HG03280 (cell line): ENCODE measurements at regions not wholly inside any gene's neighbourhood (a gene's known extent, or its start where the extent isn't known, plus 50 kb on each side); places are given as distances from the start of the nearest gene placed in this dataset.

Experiments
- ATAC-seq: cut with Tn5 transposase; IDR thresholded peaks from one replicate; pipeline ENCODE4 v1.9.1; 2021; ENCODE audit warnings: mild to moderate bottlenecking, moderate library complexity; ENCODE audit not compliant: unreplicated experiment

DNA sequence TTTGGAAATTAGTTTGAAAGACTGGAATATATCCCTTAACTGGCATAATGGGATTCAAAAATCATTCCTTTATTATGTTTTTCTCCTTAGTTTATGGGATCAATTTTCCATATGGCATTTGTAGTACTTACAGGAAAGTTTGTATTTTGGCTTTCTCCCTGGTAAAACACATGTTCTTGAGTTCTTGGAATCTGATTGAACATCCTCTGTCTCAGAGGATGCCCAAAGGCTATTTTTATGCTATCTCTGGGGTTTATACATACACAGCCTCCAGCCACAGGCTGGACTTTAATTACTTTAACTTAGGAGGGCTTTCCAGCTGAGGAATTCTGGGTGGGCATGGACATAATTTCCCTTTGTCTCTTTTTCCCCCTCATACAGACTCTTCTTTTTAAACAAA lies 236.4 kb downstream of the HGF start:
- no peak for ATAC-seq

DNA sequence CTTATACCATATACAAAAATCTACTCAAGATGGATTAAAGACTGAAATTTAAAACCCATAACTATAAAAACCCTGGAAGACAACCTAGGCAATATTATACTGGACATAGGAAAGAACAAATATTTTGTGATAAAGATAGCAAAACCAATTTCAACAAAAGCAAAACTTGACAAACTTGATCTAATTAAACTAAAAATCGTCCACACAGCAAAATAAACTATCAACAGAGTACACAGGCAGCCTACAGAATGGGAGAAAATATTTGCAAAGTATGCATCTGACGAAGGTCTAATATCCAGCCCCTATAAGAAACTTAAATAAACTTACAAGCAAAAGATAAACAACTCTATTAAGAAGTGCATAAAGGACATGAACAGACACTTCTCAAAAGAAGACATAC lies 240.1 kb downstream of the HGF start:
- ATAC-seq, result no peak

DNA sequence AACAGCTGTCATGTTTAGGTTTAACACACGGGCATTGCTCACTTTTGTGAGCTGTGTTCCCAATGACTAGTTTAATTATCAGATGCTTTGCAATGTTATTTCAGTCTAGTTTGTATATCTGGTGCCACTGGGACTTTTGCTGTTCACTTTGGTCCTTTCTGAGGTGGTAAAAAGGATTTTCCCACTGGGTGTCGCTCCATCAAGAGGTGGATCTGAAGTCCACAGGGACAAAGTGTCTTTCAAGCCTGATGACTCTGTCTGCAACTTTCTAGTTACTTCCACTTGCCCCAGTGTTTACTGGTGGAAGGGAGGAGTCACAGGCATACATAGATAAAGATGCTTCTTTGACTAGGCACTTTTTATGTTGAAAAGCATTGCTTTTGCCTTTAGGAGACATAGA lies 242.2 kb downstream of the HGF start:
- no peak for ATAC-seq

DNA sequence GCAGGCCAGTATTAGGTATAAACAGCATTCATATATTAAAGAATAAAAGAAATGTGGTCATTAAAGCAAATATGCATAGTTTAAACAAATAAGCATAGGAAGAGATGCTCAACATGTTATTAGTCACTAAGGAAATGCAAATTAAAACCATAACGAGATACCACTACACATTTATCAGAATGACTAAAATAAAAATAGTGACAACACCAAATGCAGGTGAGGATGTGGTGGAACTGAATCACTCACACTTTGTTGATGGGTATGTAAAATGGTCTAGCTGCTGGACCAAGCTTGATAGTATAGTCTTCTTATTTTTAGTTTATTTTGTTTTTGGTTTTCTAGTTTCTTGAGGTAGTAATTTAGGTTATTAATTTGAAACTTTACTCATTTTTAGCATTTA lies 242.9 kb downstream of the HGF start:
- ATAC-seq, result no peak

DNA sequence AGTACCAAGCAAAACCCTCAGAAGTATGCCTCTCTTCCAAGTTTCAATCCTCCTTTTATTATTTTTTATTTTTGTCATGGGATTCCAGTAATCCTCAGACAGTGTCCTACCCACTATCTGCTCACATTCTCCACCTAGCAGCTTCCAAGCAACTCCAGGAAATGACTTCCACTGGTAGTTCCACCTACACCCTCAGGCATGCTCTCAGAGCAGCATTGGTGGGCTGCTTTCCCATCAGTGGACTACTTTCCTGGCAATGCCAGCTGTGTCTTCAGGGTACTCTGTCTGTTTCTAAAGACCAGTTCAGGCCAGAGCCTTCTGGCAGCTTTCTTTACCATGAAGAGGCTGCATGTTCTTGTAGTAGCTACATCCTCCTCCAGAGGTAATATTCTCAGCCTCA lies 244.0 kb downstream of the HGF start:
- ATAC-seq, result no peak

DNA sequence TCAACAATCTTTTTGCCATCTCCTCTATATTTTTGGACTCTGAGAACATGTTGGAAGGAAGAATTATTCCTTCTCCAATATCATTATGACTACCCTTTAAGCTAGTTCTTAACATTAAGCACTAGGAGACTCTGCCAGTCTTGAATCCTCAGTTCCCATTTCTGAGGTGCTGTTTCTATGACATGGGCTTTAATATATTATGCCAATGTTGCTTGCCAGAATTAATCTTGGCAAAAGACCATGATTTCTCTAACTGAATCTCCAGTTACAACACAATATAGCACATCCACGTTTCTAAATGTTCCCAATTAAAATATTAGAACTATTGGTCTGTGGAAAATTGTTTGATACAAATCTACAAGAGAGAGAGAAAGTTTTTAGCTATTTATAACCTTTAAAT lies 250.0 kb downstream of the HGF start:
- ATAC-seq, result no peak

DNA sequence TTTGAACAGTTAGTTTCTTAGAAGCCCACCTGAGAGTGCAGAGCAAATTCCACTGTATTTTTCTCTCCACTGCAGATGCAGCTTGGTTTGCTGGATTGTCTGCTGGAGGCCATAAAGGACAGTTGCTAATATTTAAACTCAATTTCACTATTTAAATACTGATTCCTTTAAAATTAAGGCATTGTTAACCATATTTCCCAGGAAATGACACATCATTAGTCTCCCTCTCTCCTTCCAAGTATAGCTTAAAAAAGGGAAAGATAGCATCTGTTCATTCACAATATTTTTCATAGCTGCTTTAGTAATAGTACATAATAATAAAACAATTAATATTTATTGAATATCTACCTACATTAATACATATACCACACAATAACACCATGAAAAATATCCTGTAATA lies 252.9 kb downstream of the HGF start:
- no peak for ATAC-seq

DNA sequence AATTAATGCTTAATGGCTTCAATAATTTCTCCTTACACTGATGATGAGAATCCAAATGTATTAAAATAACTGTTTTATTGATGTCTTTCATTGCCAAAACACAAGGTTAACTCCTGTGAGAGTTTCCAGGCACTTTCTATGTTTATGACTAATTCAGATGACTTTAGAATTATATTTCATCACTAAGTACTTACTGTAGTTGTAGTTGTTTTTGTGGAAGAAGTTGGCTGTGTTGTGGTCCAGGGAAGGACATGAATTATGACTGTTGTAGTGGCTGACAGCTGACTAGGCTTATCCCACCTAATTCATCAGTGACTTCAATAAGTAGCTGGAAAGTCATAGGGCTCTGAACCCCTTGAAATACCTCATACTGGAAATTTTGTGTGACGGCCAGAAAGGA lies 254.8 kb downstream of the HGF start:
- ATAC-seq, result no peak

DNA sequence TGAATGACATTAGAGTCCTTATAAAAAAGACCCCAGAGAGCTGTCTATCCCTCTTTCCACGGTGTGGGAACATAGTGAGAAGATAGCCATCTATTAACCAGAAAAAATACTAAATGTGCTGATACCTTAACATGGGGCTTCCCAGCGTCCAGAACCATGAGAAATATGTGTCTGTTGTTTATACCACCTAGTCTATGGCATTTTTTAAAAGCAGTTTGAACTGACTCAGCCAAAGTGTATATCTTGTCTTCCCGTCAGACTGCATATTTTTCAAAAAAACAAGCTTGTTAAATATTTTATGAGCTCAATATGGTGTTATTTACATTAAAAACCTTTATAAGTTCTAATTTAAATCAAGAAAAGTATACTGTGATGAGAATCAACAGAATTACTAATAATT lies 255.3 kb downstream of the HGF start:
- no peak for ATAC-seq

DNA sequence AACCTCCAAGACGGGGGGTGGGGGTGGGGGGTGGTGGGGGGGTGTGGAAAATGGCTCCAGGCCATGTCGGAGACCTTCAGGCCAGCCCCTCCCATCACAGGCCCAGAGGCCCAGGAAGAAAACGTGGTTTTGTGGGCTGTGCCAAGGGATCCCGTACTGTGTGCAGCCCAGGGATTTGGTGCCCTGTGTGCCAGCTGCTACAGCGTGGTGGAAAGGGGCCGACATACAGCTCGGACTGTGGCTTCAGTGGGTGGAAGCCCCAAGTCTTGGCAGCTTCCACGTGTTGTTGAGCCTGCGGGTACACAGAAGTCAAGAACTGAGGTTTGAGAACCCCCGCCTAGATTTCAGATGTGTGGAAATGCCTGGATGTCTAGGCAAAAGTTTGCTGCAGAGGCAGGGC lies 259.7 kb downstream of the HGF start:
- no peak for ATAC-seq

DNA sequence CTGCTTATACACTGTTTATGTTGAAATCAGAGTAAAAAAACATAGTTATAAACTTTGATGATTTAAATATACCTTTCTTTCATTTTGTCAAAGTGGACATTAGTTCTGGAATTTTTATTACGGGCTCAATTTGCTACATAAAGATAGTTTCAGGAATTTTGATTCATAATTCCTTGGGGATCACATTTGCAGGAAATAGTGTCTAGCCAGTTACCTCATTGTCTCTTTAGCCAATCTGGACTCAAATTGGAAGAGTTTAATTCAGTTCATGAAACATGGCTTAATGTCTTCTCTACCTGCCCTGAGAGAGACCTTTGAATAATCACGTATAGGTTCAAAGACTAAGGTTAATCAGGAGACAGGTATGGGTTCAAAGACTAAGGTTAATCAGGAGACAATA lies 262.6 kb downstream of the HGF start:
- ATAC-seq, result no peak

DNA sequence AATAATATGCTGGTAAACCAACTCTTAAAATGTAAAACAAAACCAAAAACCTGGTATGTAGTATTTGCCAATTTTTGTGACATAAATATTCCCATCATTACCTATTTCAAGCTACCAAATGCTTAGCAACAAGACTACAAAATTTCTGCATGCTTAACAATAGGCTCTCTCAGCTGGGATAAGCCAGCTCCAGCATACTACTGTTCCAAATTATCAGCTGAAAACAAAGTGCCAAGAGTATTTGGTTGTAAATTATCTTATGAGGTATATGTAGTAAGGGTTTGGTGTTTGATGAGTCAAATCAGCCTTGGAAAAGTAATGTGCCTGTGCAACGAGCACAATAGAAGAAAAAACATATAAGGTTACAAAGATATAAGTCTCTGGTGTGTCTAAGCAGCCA lies 263.2 kb downstream of the HGF start:
- ATAC-seq, result no peak

DNA sequence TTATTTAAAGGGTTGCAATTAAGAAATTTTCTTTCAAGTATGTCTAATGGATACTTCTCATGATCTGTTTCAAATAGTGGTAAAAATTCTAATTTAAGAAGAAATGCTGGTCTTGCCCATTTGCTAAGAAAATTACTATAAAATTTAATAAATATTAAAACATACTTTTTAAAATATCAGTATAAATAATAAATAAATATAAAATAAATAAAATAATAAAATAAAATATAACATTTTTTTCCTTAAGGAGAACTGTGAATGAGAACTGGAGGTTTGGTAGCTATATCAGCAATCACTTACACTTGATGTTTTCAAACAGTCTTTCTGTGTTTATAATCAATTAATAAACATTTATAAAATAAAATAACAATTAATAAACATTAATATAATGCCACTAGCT lies 266.1 kb downstream of the HGF start:
- no peak for ATAC-seq

DNA sequence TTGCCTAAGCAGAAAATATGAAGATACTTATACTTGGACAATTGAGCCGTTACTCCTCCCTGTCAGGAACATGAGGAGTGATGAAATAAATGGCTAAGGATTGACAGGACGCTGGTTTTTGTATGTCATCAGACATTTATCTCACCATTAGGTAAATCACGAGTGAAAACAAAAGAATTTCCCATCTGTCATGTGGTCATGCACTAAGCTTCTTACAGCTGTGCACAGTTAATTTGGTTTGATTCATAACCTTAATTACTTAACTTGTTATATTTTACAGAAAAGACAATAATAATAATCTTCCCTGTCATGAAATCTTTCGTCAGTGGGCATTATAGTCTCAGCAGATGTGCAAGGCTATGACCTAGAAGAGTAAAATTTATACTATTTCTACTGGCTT lies 266.5 kb downstream of the HGF start:
- ATAC-seq, result no peak

DNA sequence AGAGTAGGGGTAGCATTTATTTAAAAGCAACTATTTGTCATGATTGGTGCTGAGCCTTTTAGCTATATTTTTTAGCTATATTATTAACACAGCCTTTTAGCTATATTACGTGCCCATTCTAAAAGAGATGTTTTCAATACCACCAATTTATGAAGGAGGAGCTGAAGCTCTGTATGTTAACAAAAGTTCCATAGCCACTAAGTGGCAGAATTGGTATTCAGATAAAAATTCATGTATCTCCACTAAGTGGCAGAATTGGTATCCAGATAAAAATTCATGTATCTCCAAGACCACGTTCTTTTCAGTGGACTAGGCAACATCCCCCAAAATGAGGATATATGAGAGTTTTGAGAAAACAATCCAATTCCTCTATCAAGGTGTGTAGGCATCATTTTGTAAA lies 268.6 kb downstream of the HGF start:
- no peak for ATAC-seq

DNA sequence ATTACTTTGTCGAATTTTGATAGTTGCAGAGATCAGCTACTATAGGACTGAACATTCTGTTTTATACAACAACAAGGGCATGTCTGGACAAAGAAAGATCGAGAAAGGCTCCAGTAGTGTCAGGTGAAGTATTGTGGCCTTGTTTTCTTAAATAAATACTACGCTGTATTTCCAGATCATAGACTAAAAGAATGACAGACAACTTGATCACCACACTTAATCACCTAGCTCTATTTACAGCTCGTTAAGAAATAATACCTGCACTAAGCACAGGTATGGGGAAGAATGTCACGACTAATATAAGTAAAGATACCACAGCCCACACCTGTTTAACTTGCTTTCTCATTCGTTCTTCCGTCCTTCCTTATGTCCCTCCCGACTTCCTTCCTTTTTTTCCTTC lies 269.2 kb downstream of the HGF start:
- no peak for ATAC-seq

DNA sequence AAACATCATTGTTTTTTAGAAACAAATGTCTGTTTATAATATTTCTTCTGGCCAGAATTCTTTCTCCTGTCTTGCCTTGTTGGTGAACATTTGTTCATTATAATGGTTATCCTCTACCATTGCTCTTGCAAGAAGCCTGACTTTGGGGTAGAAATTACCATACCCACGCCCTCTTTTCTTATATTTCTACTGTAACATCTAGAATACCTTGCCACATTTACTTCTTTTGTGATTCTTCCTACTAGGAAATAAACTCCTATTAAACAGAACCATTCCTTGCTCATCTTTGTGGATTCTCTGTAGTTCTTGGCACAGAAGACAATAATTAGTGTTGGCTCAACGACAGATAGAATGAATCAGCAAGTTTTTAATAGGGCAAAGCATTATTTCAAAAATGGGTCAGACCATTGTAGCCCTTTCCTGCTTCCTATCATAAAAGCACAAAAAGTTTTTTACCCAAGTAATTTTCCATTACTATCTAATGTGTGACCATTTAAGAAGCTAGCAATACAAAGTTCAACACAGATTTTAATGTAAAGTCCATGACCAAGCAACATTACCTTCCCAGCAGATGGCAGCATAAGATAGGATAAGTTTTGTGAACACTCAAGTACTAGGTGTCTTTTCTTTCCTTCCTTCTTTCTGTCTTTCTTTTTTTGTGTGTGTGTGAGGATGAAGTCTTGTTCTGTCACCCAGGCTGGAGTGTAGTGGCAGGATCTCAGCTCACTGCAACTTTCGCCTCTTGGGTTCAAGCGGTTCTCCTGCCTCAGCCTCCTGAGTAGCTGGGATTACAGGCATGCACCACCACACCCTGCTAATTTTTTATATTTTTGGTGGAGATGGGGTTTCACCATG lies 270.4 kb downstream of the HGF start:
- ATAC-seq, result peak; percentile 83

DNA sequence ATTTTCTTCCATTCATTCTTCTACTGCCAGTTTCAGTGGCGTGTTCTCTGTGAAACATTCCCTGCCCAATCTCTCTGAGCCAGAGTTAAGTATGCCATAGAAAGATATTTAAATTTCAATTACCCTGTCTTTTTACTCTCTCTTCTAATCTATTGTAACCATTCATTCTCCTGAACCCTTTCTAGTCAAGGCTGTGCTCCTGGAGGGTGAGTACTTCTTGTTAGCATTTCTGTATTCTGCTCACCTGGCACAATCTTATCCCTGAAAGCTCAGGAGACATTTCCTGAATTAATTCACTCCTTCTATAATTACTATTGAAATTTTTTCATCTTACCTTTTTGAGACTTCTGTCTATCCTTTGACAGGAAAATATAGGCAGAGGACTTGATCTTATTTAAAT lies 271.7 kb downstream of the HGF start:
- no peak for ATAC-seq

DNA sequence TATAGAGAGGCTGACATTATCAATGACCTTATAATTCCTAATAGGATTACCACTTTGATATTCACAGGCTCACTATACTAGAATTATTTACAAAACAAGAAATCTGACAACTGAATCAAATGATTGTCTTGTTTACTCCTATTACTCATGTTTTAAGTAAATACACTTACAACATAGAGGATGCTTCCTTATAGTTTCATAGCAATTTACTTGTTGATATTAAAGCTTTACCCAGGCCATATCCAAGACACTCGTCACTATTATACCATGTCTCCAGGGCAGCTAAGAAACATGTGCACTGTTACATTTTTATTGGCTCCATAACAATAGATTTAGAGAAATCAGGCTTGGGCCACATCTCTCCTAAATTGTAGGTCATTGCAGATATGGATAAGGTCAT lies 276.9 kb downstream of the HGF start:
- no peak for ATAC-seq

DNA sequence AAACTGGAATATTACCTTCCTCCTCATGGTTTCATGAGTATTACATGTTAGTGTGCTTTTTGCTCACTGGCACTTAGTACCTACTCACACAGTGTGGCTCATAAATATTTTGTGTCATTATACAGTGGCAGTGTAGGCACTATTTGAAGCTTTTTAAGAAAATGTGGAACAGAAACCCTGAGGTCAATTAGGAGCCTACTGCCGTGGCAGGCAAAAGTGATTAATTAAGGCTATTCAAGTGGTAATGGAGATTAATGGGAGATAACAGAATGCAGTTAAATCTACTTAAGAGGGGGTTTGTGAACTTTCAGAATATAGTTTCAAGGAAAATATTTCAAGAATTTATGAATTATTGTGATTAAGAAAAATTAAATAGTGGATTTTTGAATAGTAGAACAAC lies 277.6 kb downstream of the HGF start:
- ATAC-seq, result no peak

DNA sequence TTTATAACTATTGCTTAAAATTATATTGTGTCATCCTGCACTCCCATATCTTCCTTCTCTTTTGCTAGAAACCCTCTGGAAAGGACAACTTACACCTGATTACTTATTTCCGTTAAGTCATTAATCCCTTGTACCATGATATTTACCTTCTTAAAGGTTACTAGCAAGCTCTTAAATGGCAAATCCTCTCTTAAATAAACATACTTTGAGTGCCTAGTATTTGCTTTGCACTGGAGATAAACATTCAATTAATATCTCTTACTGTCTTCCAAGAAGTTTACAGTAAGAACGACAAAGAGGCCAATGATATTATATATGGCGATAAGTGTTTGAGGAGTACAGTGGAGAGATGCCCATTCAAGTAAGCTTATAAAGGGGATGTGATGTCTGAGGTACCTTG lies 278.3 kb downstream of the HGF start:
- no peak for ATAC-seq

DNA sequence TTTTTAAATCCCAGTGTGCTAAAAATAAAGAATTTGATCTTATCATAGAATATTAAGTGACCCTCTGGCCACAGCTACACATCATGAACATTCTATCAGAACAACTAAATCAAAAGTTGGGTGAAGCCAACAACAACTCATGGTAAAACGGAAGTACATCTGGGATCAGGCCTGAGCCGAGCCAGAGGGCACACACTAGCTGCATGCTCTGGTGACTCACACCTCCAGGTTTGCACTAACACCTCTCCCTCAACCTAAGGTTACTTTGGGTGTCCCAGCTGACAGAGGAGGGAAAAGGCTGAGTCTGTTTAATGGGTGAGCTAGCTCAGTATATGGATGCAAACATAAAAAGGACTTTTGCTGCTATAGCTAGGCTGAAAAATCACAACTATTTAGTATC lies 281.6 kb downstream of the HGF start:
- no peak for ATAC-seq

DNA sequence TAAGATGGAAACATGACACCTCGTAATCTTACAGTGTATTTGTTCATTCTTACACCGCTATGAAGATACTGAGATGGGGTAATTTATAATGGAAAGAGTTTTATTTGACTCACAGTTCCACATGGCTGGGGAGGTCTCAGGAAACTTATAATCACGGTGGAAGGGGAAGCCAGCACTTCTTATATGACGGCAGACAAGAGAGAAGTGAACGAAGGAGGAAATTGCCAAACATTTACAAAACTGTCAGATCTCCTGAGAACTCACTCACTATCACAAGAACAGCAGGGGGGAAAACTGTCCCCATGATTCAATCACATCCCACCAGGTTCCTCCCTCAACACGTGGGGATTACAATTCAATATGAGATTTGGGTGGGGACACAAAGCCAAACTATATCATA lies 282.3 kb downstream of the HGF start:
- ATAC-seq, result no peak
